ENCODE measurements at regions not wholly inside any gene's neighbourhood (a gene's known extent, or its start where the extent isn't known, plus 50 kb on each side); places are given as distances from the start of the nearest gene placed in this dataset.

DNA sequence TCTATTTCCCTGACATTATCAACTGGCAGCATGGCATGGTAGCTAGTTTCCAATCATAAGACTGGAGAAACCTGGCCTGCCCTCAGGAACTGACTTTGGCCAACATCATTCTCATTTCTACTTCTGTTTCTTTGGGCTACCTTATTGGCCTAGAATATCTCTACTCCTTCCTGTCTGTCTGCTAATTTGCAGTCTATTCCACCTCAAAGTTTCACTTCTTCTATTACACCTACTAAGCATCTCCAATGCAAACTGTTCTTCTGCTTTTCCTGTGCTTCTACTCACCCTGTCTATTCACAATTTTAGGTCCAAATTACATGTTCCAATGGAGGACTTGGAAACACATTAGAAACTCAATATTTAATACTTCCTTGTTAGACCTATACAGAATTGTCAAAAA is 65.6 kb downstream of the ZNF503 start:
- H3K9ac ChIP-seq (ENCODE audit: low read depth, low read length), result no peak overlapping the region
- H3K4me1 ChIP-seq (ENCODE audit: insufficient read depth, low read length), result no peaks in the 10 kb centered on the region
- no peak for ATAC-seq (ENCODE audit: insufficient read depth, low read depth)
- no peak overlapping the region for H3K4me2 ChIP-seq (ENCODE audit: insufficient read depth, low read length)
- H3K27me3 ChIP-seq (ENCODE audit: insufficient read depth, low read length, poor library complexity), result no peaks in the 10 kb centered on the region
- no peak overlapping the region for H3K4me3 ChIP-seq (ENCODE audit: low read depth in 1 of 2, low read length in 2 of 2)
- no peaks in the 10 kb centered on the region for H3K9me3 ChIP-seq (ENCODE audit: insufficient read depth, low read length, severe bottlenecking)
- DNase-seq, result no peak
- H3K27ac ChIP-seq (ENCODE audit: low read length), result no peak overlapping the region
- no peaks in the 10 kb centered on the region for H3K36me3 ChIP-seq (ENCODE audit: insufficient read depth, low read length)
- H3K79me2 ChIP-seq (ENCODE audit: insufficient read depth, low read length), result no peaks in the 10 kb centered on the region
- H4K20me1 ChIP-seq (ENCODE audit: insufficient read depth, low read length), result no peaks in the 10 kb centered on the region
- H2AFZ ChIP-seq (ENCODE audit: low read depth, low read length), result no peak overlapping the region
- TF ChIP-seq EZH2 (IDR thresholded peaks at IDR 0.05; ENCODE audit: borderline replicate concordance, low read depth, low read length, severe bottlenecking), result no peak
- TF ChIP-seq, protein P1, sequence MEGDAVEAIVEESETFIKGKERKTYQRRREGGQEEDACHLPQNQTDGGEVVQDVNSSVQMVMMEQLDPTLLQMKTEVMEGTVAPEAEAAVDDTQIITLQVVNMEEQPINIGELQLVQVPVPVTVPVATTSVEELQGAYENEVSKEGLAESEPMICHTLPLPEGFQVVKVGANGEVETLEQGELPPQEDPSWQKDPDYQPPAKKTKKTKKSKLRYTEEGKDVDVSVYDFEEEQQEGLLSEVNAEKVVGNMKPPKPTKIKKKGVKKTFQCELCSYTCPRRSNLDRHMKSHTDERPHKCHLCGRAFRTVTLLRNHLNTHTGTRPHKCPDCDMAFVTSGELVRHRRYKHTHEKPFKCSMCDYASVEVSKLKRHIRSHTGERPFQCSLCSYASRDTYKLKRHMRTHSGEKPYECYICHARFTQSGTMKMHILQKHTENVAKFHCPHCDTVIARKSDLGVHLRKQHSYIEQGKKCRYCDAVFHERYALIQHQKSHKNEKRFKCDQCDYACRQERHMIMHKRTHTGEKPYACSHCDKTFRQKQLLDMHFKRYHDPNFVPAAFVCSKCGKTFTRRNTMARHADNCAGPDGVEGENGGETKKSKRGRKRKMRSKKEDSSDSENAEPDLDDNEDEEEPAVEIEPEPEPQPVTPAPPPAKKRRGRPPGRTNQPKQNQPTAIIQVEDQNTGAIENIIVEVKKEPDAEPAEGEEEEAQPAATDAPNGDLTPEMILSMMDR (IDR thresholded peaks at IDR 0.05; ENCODE audit: borderline replicate concordance, extremely low read depth, low read length, poor library complexity, severe bottlenecking), result no peak

DNA sequence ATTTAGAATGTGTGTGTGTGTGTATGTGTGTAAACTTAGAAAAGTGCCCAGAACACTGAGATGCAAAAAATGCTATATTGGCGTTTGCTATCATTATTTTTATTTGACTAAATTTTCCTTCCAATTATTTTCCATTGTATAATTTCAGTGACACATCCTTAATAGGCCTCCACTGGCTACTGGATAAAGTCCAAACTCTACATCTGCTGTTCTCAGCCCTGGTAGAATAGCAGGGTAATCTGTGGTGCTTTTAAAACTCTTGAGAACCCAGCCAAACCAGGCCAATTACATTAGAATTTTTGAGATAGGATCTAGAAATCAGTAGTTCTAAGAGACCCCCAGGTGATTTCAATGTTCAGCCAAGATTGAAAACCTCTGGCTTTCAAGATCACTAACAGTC is 66.4 kb downstream of the ZNF503 start:
- ATAC-seq (ENCODE audit: insufficient read depth, low read depth) (no peak), DNase-seq (no peak)
- no peak overlapping the region for H3K9ac ChIP-seq (ENCODE audit: low read depth, low read length)
- no peaks in the 10 kb centered on the region for H3K27me3 ChIP-seq (ENCODE audit: insufficient read depth, low read length, poor library complexity)
- H3K36me3 ChIP-seq (ENCODE audit: insufficient read depth, low read length), result no peaks in the 10 kb centered on the region
- no peaks in the 10 kb centered on the region for H3K79me2 ChIP-seq (ENCODE audit: insufficient read depth, low read length)
- no peak overlapping the region for H2AFZ ChIP-seq (ENCODE audit: low read depth, low read length)
- no peaks in the 10 kb centered on the region for H3K4me1 ChIP-seq (ENCODE audit: insufficient read depth, low read length)
- H3K9me3 ChIP-seq (ENCODE audit: insufficient read depth, low read length, severe bottlenecking), result no peaks in the 10 kb centered on the region
- H3K4me2 ChIP-seq (ENCODE audit: insufficient read depth, low read length), result no peak overlapping the region
- TF ChIP-seq EZH2 (IDR thresholded peaks at IDR 0.05; ENCODE audit: borderline replicate concordance, low read depth, low read length, severe bottlenecking), result no peak
- TF ChIP-seq, protein P1 (IDR thresholded peaks at IDR 0.05; ENCODE audit: borderline replicate concordance, extremely low read depth, low read length, poor library complexity, severe bottlenecking), result no peak
- H4K20me1 ChIP-seq (ENCODE audit: insufficient read depth, low read length), result no peaks in the 10 kb centered on the region
- no peak overlapping the region for H3K4me3 ChIP-seq (ENCODE audit: low read depth in 1 of 2, low read length in 2 of 2)
- no peak overlapping the region for H3K27ac ChIP-seq (ENCODE audit: low read length)

GRCh38 chr10:75334720-75335119 is 66.8 kb downstream of the ZNF503 start:
- Histone ChIP-seq H3K4me3 (ENCODE audit: low read depth in 1 of 2, low read length in 2 of 2) (no peak overlapping the region), H4K20me1 (ENCODE audit: insufficient read depth, low read length) (no peaks in the 10 kb centered on the region), H3K36me3 (ENCODE audit: insufficient read depth, low read length) (no peaks in the 10 kb centered on the region)

More at GRCh38 chr10:75334720-75335119, 66.8 kb downstream of the ZNF503 start:
- ATAC-seq (ENCODE audit: insufficient read depth, low read depth) (no peak), DNase-seq (no peak)
- Histone ChIP-seq H3K27ac (ENCODE audit: low read length) (no peak overlapping the region), H3K79me2 (ENCODE audit: insufficient read depth, low read length) (no peaks in the 10 kb centered on the region), H3K9me3 (ENCODE audit: insufficient read depth, low read length, severe bottlenecking) (no peaks in the 10 kb centered on the region), H3K27me3 (ENCODE audit: insufficient read depth, low read length, poor library complexity) (no peaks in the 10 kb centered on the region), H3K4me2 (ENCODE audit: insufficient read depth, low read length) (no peak overlapping the region), H2AFZ (ENCODE audit: low read depth, low read length) (no peak overlapping the region), H3K4me1 (ENCODE audit: insufficient read depth, low read length) (no peaks in the 10 kb centered on the region), H3K9ac (ENCODE audit: low read depth, low read length) (no peak overlapping the region)
- TF ChIP-seq EZH2 (IDR thresholded peaks at IDR 0.05; ENCODE audit: borderline replicate concordance, low read depth, low read length, severe bottlenecking), result no peak
- TF ChIP-seq, protein P1 (IDR thresholded peaks at IDR 0.05; ENCODE audit: borderline replicate concordance, extremely low read depth, low read length, poor library complexity, severe bottlenecking), result no peak

Data from DND-41 (cell line).